Muscle layer of colon (tissue), 2 donors: ENCODE measurements at regions not wholly inside any gene's neighbourhood (a gene's known extent, or its start where the extent isn't known, plus 50 kb on each side); places are given as distances from the start of the nearest gene placed in this dataset.
"Not testable (repeated sequence)": the region's sequence is repeated elsewhere in the genome, so short reads cannot be mapped to it uniquely, and the experiment has no call there.

Experiments used
- H3K27ac ChIP-seq: one replicate; pipeline ENCODE4 v1.7.0; 2013; ENCODE audit warnings: low read depth, mild to moderate bottlenecking, low read length, moderate library complexity
- H3K27me3 ChIP-seq, 2 donors: one replicate each; pipeline ENCODE4 v1.7.0; 2013; ENCODE audit warnings: low read length in 2 of 2, mild to moderate bottlenecking in 2 of 2; ENCODE audit not compliant: insufficient read depth in 2 of 2, control insufficient read depth in 1 of 2
- H3K36me3 ChIP-seq: one replicate; pipeline ENCODE4 v1.7.0; 2013; ENCODE audit warnings: mild to moderate bottlenecking, low read length; ENCODE audit not compliant: insufficient read depth
- H3K4me1 ChIP-seq: one replicate; pipeline ENCODE4 v1.7.0; 2013; ENCODE audit warnings: mild to moderate bottlenecking, low read length; ENCODE audit not compliant: insufficient read depth
- H3K4me3 ChIP-seq, 2 donors: one replicate each; pipeline ENCODE4 v1.7.0; 2013; ENCODE audit warnings: low read length in 2 of 2, low read depth in 1 of 2, mild to moderate bottlenecking in 1 of 2, moderate library complexity in 1 of 2
- H3K9ac ChIP-seq: one replicate; pipeline ENCODE4 v1.7.0; 2013; ENCODE audit warnings: low read length
- H3K9me3 ChIP-seq: one replicate; pipeline ENCODE4 v1.7.0; 2013; ENCODE audit warnings: mild to moderate bottlenecking, low read length
- donor health status: abdominal sarcoma.
- donor health status: Adenocarcinoma of cecum.

- no peak overlapping the region for H3K4me3 ChIP-seq
- H3K9ac ChIP-seq = no peak overlapping the region
- no peaks in the 10 kb centered on the region for H3K36me3 ChIP-seq
- no peaks in the 10 kb centered on the region for H3K4me1 ChIP-seq
- no peak overlapping the region for H3K27ac ChIP-seq
- no peaks in the 10 kb centered on the region for H3K27me3 ChIP-seq
- no peaks in the 10 kb centered on the region for H3K9me3 ChIP-seq
Observed at GRCh38 chr6:140388815-140389214, 1014.4 kb upstream of the CITED2 start.

DNA sequence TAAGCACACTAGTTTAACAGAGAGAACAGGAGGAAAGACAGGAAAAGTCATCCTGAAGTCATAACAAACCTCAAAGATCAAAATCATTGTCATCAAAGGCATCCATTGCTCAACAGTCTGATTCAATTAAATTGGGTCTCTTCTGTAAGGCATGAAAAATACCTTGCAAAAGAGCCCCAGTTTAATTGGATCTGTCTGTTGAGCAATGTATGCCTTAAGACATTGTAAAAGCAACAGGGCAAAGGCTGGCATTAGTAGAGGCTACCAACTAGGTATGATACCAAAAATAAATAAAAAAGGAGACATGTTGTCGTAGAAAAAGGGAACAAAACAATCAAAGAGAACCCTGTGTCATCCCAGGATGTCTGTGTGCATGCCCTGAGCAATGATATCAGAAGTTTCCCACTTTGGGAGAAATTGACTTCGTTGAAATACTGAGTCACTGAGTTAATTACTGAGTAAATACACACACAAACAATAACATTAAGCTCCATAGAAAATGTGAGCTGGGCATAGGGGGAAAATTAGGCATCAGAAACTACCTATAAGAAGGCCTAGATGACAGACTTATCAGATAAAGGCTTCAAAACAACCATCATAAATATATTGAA is 1013.8 kb upstream of the CITED2 start:
- no peaks in the 10 kb centered on the region for H3K9me3 ChIP-seq
- no peak overlapping the region for H3K27ac ChIP-seq
- no peak overlapping the region for H3K4me3 ChIP-seq
- H3K9ac ChIP-seq = no peak overlapping the region
- no peaks in the 10 kb centered on the region for H3K27me3 ChIP-seq
- H3K36me3 ChIP-seq = no peaks in the 10 kb centered on the region
- H3K4me1 ChIP-seq = no peaks in the 10 kb centered on the region

- Histone ChIP-seq H3K36me3 (no peaks in the 10 kb centered on the region), H3K27ac (no peak overlapping the region), H3K9ac (no peak overlapping the region), H3K27me3 (no peaks in the 10 kb centered on the region), H3K4me3 (no peak overlapping the region), H3K9me3 (no peaks in the 10 kb centered on the region), H3K4me1 (no peaks in the 10 kb centered on the region)
Observed at GRCh38 chr6:140385679-140386078, 1011.2 kb upstream of the CITED2 start.

- no peaks in the 10 kb centered on the region for H3K27me3 ChIP-seq
- H3K4me1 ChIP-seq = no peaks in the 10 kb centered on the region
- H3K4me3 ChIP-seq = no peak overlapping the region
- no peaks in the 10 kb centered on the region for H3K36me3 ChIP-seq
- H3K9me3 ChIP-seq = no peaks in the 10 kb centered on the region
- H3K27ac ChIP-seq = no peak overlapping the region
- H3K9ac ChIP-seq = no peak overlapping the region
Observed at GRCh38 chr6:140382355-140382754, 1007.9 kb upstream of the CITED2 start.

DNA sequence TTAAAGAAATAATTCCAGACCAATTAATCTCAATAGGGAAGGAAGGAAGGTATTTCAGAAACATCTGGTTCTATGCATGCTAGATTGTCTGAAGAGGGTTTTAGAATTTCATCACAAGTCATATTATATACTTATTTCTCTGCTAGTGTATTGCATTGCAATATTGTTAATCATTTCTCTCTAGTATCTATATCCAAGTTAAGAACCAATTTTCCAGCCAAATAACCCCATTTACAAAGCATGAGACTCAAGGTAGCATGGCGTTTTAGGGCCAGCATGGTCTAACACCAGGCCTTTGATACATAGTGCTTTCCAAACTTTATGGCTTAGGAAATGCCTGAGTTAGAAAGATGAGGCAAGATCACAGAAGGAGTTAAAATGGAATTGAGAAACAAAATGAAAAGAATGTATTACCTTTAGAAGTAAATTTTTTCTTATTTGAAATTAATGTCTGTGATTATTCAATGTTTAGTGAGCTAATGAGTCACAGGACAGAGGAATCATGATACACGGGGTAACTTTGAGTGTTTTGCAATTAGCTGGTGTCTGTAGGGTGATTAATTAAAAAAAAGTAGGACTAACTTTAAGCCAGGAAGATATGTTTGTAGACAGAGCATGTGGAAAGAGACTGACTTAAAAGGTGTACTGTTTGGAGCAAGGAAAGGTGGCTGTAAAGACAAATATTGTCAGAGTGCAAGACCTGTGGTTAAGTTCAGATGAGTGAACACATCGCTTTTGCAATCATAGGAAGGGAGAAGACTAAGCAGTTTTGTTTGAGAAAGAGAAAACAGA is 1006.2 kb upstream of the CITED2 start:
- Histone ChIP-seq H3K36me3 (no peaks in the 10 kb centered on the region), H3K4me3 (no peak overlapping the region), H3K27ac (no peak overlapping the region), H3K4me1 (no peaks in the 10 kb centered on the region), H3K9me3 (no peaks in the 10 kb centered on the region), H3K27me3 (no peaks in the 10 kb centered on the region), H3K9ac (no peak overlapping the region)

DNA sequence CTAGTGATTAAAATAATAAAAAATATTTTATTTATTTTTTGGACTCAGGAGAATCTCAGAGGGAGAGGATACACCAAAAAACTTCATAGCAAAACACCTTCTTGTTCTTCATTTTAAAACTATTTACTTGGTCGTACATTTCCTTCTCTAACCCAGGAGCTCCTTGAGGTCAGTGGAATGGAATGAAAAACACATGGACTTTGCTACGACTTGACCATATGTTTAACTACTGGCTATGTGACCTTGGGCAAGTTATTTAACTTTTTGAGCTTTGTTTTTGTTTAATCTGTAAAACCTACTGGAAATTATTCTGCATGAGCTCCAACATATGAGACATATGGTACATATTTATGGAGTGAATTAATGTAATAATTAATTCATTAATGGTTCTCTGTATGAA is 1005.5 kb upstream of the CITED2 start:
- no peaks in the 10 kb centered on the region for H3K4me1 ChIP-seq
- H3K27me3 ChIP-seq = no peaks in the 10 kb centered on the region
- H3K4me3 ChIP-seq = no peak overlapping the region
- no peaks in the 10 kb centered on the region for H3K9me3 ChIP-seq
- H3K36me3 ChIP-seq = no peaks in the 10 kb centered on the region
- H3K9ac ChIP-seq = no peak overlapping the region
- H3K27ac ChIP-seq = no peak overlapping the region

DNA sequence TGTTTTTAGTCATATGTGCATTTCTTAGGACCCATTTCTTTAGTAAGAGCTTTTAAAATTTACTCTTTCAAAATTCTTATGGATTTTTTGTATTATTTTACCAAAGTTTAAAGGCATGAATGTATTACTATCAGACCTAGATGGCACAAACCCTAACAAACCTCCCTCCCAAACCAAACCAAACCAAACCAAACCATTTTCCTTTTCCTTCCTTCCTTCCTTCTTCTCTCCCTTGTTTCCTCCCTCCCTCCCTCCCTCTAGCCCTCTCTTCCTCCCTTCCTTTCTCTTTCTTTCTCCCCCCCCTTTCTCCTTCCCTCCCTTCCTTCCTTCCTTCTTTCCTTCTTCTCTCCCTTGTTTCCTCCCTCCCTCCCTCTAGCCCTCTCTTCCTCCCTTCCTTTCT is 1001.8 kb upstream of the CITED2 start:
- Histone ChIP-seq H3K4me1 (peaks cover 4% of the 10 kb centered on the region), H3K36me3 (no peaks in the 10 kb centered on the region), H3K27me3 (no peaks in the 10 kb centered on the region), H3K9me3 (no peaks in the 10 kb centered on the region), H3K9ac (no peak overlapping the region), H3K27ac (no peak overlapping the region), H3K4me3 (no peak overlapping the region)

GRCh38 chr6:140373728-140374127 is 999.3 kb upstream of the CITED2 start:
- H3K27me3 ChIP-seq, H3K4me1 ChIP-seq, H3K27ac ChIP-seq, H3K36me3 ChIP-seq, H3K4me3 ChIP-seq, H3K9ac ChIP-seq, H3K9me3 ChIP-seq: not testable (repeated sequence)

GRCh38 chr6:140372064-140372463 is 997.6 kb upstream of the CITED2 start:
- H3K4me3 ChIP-seq = no peak overlapping the region
- H3K27ac ChIP-seq = no peak overlapping the region
- H3K36me3 ChIP-seq = no peaks in the 10 kb centered on the region
- H3K27me3 ChIP-seq = no peaks in the 10 kb centered on the region
- no peak overlapping the region for H3K9ac ChIP-seq
- no peaks in the 10 kb centered on the region for H3K9me3 ChIP-seq
- H3K4me1 ChIP-seq = peaks cover 7% of the 10 kb centered on the region

GRCh38 chr6:140370976-140371870 is 996.8 kb upstream of the CITED2 start:
- H3K4me1 ChIP-seq = peaks cover 7% of the 10 kb centered on the region

DNA sequence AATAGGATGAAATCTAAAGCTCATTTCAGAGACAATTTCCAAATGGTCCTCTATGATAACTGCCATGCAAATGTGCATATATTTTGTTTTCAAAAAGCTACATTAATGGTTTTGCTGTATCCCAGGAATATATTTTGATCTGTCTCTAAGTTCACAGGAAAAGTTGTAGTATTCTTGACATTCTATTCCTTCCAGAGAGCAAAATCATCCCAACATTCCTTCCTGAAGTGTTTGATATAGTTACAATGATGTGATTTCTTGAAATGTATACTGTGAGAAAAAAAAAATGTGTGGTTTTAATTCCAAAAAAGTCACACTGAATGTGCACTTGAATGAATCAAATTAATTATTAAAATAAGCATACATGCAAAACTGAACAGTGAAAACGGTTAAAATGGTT is 996.0 kb upstream of the CITED2 start:
- H3K4me3 ChIP-seq = no peak overlapping the region
- H3K36me3 ChIP-seq = no peaks in the 10 kb centered on the region
- H3K9ac ChIP-seq = no peak overlapping the region

More at GRCh38 chr6:140370976-140371870, 996.8 kb upstream of the CITED2 start:
- H3K36me3 ChIP-seq = no peaks in the 10 kb centered on the region
- no peak overlapping the region for H3K9ac ChIP-seq
- no peak overlapping the region for H3K27ac ChIP-seq
- no peaks in the 10 kb centered on the region for H3K9me3 ChIP-seq
- no peak overlapping the region for H3K4me3 ChIP-seq
- no peaks in the 10 kb centered on the region for H3K27me3 ChIP-seq

More for the DNA sequence above, 996.0 kb upstream of the CITED2 start:
- Histone ChIP-seq H3K9me3 (no peaks in the 10 kb centered on the region), H3K27ac (no peak overlapping the region), H3K27me3 (no peaks in the 10 kb centered on the region), H3K4me1 (peaks cover 7% of the 10 kb centered on the region)
